ENCODE measurements at regions not wholly inside any gene's neighbourhood (a gene's known extent, or its start where the extent isn't known, plus 50 kb on each side); places are given as distances from the start of the nearest gene placed in this dataset.
"Not testable (repeated sequence)": the region's sequence is repeated elsewhere in the genome, so short reads cannot be mapped to it uniquely, and the experiment has no call there.

DNA sequence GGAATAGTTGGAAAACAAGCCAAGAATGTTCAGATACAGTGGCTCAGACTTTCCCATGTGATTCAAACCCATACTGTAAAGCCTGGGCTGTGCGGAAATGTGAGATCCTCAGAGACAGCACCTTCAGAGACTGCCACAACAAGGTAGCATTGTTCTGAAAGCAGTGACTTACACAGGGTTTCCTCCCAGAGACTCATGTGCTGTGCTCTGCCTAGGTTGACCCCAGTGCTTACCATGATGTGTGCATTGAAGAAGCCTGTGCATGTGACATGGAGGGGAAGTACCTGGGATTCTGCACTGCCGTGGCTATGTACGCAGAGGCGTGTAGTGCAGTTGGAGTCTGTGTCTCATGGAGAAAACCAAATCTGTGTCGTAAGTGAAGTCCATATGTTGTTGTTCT, 219.4 kb downstream of the LRRK2 start:
- DNase-seq (ENCODE audit: low spot score in 2 of 2): no peak
- TF ChIP-seq, protein P1, sequence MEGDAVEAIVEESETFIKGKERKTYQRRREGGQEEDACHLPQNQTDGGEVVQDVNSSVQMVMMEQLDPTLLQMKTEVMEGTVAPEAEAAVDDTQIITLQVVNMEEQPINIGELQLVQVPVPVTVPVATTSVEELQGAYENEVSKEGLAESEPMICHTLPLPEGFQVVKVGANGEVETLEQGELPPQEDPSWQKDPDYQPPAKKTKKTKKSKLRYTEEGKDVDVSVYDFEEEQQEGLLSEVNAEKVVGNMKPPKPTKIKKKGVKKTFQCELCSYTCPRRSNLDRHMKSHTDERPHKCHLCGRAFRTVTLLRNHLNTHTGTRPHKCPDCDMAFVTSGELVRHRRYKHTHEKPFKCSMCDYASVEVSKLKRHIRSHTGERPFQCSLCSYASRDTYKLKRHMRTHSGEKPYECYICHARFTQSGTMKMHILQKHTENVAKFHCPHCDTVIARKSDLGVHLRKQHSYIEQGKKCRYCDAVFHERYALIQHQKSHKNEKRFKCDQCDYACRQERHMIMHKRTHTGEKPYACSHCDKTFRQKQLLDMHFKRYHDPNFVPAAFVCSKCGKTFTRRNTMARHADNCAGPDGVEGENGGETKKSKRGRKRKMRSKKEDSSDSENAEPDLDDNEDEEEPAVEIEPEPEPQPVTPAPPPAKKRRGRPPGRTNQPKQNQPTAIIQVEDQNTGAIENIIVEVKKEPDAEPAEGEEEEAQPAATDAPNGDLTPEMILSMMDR (IDR thresholded peaks at IDR 0.05): no peak
- TF ChIP-seq POLR2AphosphoS5 (IDR thresholded peaks at IDR 0.05) (no peak), POLR2A (IDR thresholded peaks at IDR 0.05) (no peak)
- Histone ChIP-seq H3K27ac (no peak overlapping the region), H3K27me3 (no peaks in the 10 kb centered on the region), H3K9me3 (no peaks in the 10 kb centered on the region), H3K4me3 (no peak overlapping the region), H3K36me3 (no peaks in the 10 kb centered on the region), H3K4me1 (no peaks in the 10 kb centered on the region)
- intact Hi-C loops (cut with DNase I; ENCODE audit: low total_unique reads): no loop called here

DNA sequence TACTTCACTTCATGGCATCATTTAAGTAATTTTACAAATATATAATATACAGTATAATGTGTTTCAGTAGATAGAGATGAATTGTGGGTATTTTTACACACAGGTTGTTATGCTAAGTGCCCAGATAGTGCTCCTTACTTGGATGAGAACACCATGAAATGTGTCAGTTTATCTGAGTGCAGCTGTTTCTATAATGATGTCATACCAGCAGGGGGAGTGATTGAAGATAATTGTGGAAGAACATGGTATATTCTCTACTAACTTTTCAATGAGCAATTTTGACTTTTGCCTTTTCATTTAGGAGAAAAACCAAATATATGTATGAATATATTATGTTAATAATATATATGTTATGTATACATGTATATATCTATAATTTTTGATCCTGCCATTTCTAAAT, 221.6 kb downstream of the LRRK2 start:
- no peak for DNase-seq (ENCODE audit: low spot score in 2 of 2)
- no peaks in the 10 kb centered on the region for H3K27me3 ChIP-seq
- no peaks in the 10 kb centered on the region for H3K36me3 ChIP-seq
- no peak overlapping the region for H3K27ac ChIP-seq
- H3K4me1 ChIP-seq: no peaks in the 10 kb centered on the region
- H3K9me3 ChIP-seq: no peaks in the 10 kb centered on the region
- H3K4me3 ChIP-seq: no peak overlapping the region
- TF ChIP-seq, protein P1 (IDR thresholded peaks at IDR 0.05): no peak
- TF ChIP-seq POLR2A (IDR thresholded peaks at IDR 0.05) (no peak), POLR2AphosphoS5 (IDR thresholded peaks at IDR 0.05) (no peak)
- intact Hi-C loops (cut with DNase I; ENCODE audit: low total_unique reads): no loop called here

DNA sequence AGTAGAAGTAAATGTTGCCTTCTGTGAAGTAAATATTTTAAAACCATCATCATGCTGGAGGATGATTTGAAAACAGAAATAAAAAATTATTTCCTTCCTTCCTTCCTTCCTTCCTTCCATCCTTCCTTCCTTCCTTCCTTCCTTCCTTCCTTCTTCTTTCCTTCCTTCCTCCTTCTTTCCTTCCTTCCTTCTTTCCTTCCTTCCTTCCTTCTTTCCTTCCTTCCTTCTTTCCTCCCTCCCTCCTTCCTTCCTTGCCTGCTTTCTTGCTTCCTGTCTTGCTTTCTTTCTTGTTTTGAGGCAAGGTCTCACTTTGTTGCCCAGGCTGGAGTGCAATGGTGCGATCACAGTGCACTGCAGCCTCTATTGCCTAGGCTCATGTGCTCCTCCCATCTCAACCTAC, 223.7 kb downstream of the LRRK2 start:
- not testable (repeated sequence) for DNase-seq (ENCODE audit: low spot score in 2 of 2)

DNA sequence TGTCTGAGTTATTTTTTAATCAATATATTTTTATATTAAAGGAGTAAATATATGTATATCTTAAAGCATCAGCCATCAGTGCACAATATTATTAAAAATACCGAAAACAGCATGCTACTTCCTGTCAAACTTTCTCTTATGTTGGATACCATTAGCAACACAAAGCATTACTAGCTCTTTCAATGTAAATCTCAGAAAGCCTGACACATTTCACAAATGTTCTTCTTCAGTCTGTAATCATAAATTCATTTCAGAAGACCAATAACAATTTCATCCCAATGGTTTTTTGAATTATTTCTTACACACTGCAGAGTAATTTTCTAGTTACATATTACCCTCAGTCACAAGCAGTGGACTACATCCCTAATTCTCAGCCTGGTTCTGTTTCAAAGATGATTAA, 226.9 kb downstream of the LRRK2 start:
- H3K4me1 ChIP-seq: no peaks in the 10 kb centered on the region
- no peaks in the 10 kb centered on the region for H3K27me3 ChIP-seq
- intact Hi-C loops (cut with DNase I; ENCODE audit: low total_unique reads): no loop called here
- no peak overlapping the region for H3K4me3 ChIP-seq
- no peak overlapping the region for H3K27ac ChIP-seq
- DNase-seq (ENCODE audit: low spot score in 2 of 2): no peak
- H3K36me3 ChIP-seq: no peaks in the 10 kb centered on the region
- TF ChIP-seq, protein P1 (IDR thresholded peaks at IDR 0.05): no peak
- no peaks in the 10 kb centered on the region for H3K9me3 ChIP-seq

More for the DNA sequence above, 223.7 kb downstream of the LRRK2 start:
- intact Hi-C loops (cut with DNase I; ENCODE audit: low total_unique reads); H3K4me1 ChIP-seq; H3K27me3 ChIP-seq; H3K36me3 ChIP-seq; H3K27ac ChIP-seq; H3K4me3 ChIP-seq; H3K9me3 ChIP-seq: not testable (repeated sequence)

DNA sequence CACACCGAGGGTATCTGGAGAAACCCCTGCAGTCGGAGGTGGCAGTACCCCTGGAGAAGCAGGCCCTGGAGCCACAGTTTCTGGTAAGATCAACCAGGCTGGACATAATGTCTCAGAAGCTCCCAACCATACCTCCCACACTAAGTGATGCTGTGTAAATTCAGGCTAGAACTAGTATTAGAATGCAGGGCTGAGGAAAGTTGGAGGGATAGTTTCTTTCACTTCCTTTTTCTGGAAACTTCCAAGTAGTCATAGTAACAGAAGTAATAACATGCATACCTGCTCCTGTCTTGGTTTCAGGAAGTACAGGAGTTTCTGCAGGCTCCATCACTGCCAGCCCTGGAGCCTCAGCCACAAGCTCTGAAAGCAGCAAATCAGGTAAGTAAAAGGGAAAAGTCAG, 228.1 kb upstream of the CNTN1 start:
- Histone ChIP-seq H3K4me1 (no peaks in the 10 kb centered on the region), H3K27ac (no peak overlapping the region), H3K9me3 (no peaks in the 10 kb centered on the region), H3K4me3 (no peak overlapping the region), H3K36me3 (no peaks in the 10 kb centered on the region), H3K27me3 (no peaks in the 10 kb centered on the region)
- intact Hi-C loops (cut with DNase I; ENCODE audit: low total_unique reads): no loop called here
- TF ChIP-seq POLR2AphosphoS5 (IDR thresholded peaks at IDR 0.05) (no peak), POLR2A (IDR thresholded peaks at IDR 0.05) (no peak)
- DNase-seq (ENCODE audit: low spot score in 2 of 2): no peak

DNA sequence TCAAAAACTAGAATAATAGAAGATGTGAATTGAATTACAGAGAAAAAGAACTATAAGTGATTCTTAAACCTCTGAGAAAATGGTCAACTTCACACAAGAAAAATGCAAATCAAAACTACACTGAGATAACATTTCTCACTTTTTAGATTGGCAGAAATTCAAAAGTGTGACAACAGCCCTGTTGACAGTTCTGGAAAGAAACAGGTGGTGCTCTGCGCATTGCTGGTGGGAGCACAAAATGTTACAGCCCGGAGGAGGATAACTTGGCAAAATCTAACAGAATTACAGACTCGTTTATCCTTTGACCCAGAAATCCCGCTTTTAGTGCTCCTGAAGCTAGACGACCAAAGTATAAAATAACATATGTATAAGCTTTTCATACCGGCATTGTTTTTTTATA, 222.5 kb upstream of the CNTN1 start:
- Histone ChIP-seq H3K27ac (no peak overlapping the region), H3K27me3 (no peaks in the 10 kb centered on the region), H3K4me1 (no peaks in the 10 kb centered on the region), H3K9me3 (no peaks in the 10 kb centered on the region), H3K36me3 (no peaks in the 10 kb centered on the region), H3K4me3 (no peak overlapping the region)
- no peak for DNase-seq (ENCODE audit: low spot score in 2 of 2)
- TF ChIP-seq POLR2AphosphoS5 (IDR thresholded peaks at IDR 0.05): no peak
- TF ChIP-seq, protein P1 (IDR thresholded peaks at IDR 0.05): no peak
- intact Hi-C loops (cut with DNase I; ENCODE audit: low total_unique reads): no loop called here

All from breast epithelium (tissue), 4 donors.